ENCODE measurements at regions not wholly inside any gene's neighbourhood (a gene's known extent, or its start where the extent isn't known, plus 50 kb on each side); places are given as distances from the start of the nearest gene placed in this dataset.

DNA sequence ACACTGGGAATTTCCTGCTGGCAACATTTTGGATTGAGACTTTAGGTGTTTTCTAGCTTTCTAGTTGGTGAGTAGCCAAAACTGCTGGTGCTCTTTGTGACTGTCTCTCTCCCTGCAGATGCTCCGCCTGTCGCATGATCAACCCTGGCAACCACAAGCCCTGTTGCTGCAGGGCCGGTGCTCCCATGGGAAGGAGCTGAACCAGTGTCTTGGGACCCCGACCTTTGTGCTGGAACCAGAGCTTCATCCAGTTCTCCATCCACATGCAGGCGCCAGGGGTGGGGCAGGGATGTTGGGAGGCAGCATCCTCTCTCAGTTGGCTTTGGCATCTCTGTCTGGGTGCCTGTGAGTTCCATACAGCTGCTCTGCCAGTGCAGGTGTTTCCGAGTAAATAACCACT, 306.2 kb upstream of the MKI67 start:
- H4K20me1 ChIP-seq (ENCODE audit: insufficient read depth) = no peaks in the 10 kb centered on the region
- H3F3A ChIP-seq (ENCODE audit: insufficient read depth, low read length, poor library complexity, severe bottlenecking) = no peaks in the 10 kb centered on the region
- H3K4me2 ChIP-seq (ENCODE audit: low read length) = no peak overlapping the region
- no peaks in the 10 kb centered on the region for H3K9me2 ChIP-seq (ENCODE audit: insufficient read depth, low read length)
- H2AFZ ChIP-seq (ENCODE audit: low read depth, low read length) = no peak overlapping the region
- TF ChIP-seq REST (IDR thresholded peaks at IDR 0.05; ENCODE audit: borderline replicate concordance) (no peak), POLR2AphosphoS5 (IDR thresholded peaks at IDR 0.05) (no peak), TAF1 (IDR thresholded peaks at IDR 0.05; ENCODE audit: low read depth) (no peak), MXI1 (conservative IDR thresholded peaks at IDR 0.05; ENCODE audit: poor library complexity, severe bottlenecking) (no peak), EZH2 (IDR thresholded peaks at IDR 0.05; ENCODE audit: borderline replicate concordance, insufficient read depth, low read length, poor library complexity, severe bottlenecking) (no peak), RAD21 (conservative IDR thresholded peaks at IDR 0.05) (no peak), SMC3 (conservative IDR thresholded peaks at IDR 0.05; ENCODE audit: poor library complexity) (no peak), EP300 (conservative IDR thresholded peaks at IDR 0.05; ENCODE audit: poor library complexity, severe bottlenecking) (no peak)
- TF ChIP-seq, protein P1, sequence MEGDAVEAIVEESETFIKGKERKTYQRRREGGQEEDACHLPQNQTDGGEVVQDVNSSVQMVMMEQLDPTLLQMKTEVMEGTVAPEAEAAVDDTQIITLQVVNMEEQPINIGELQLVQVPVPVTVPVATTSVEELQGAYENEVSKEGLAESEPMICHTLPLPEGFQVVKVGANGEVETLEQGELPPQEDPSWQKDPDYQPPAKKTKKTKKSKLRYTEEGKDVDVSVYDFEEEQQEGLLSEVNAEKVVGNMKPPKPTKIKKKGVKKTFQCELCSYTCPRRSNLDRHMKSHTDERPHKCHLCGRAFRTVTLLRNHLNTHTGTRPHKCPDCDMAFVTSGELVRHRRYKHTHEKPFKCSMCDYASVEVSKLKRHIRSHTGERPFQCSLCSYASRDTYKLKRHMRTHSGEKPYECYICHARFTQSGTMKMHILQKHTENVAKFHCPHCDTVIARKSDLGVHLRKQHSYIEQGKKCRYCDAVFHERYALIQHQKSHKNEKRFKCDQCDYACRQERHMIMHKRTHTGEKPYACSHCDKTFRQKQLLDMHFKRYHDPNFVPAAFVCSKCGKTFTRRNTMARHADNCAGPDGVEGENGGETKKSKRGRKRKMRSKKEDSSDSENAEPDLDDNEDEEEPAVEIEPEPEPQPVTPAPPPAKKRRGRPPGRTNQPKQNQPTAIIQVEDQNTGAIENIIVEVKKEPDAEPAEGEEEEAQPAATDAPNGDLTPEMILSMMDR (IDR thresholded peaks at IDR 0.05; ENCODE audit: poor library complexity, severe bottlenecking) = no peak
- H3K36me3 ChIP-seq (ENCODE audit: insufficient read depth, low read length) = no peaks in the 10 kb centered on the region
- no peak overlapping the region for H3K4me3 ChIP-seq (ENCODE audit: low read length)
- no peaks in the 10 kb centered on the region for H3K27me3 ChIP-seq (ENCODE audit: insufficient read depth, low read depth, low read length)
- no peaks in the 10 kb centered on the region for H3K9me3 ChIP-seq (ENCODE audit: low read length)
- no peak overlapping the region for H3K9ac ChIP-seq (ENCODE audit: low read length)
- H3K79me2 ChIP-seq (replicated peaks; ENCODE audit: insufficient read depth, low read length) = no peaks in the 10 kb centered on the region
- H3K27ac ChIP-seq (ENCODE audit: low read length) = no peak overlapping the region

GRCh38 chr10:128435811-128436210, 309.6 kb upstream of the MKI67 start:
- Histone ChIP-seq H3K4me2 (ENCODE audit: low read length) (peak overlapping the region; percentile 28), H3K4me3 (ENCODE audit: low read length) (peak overlapping the region; percentile 14), H3K36me3 (ENCODE audit: insufficient read depth, low read length) (no peaks in the 10 kb centered on the region), H3K27ac (ENCODE audit: low read length) (no peak overlapping the region), H3K27me3 (ENCODE audit: insufficient read depth, low read depth, low read length) (no peaks in the 10 kb centered on the region), H3F3A (ENCODE audit: insufficient read depth, low read length, poor library complexity, severe bottlenecking) (no peaks in the 10 kb centered on the region), H3K9me3 (ENCODE audit: low read length) (no peaks in the 10 kb centered on the region), H3K9me2 (ENCODE audit: insufficient read depth, low read length) (no peaks in the 10 kb centered on the region), H3K9ac (ENCODE audit: low read length) (no peak overlapping the region), H4K20me1 (ENCODE audit: insufficient read depth) (no peaks in the 10 kb centered on the region), H3K79me2 (replicated peaks; ENCODE audit: insufficient read depth, low read length) (no peaks in the 10 kb centered on the region), H2AFZ (ENCODE audit: low read depth, low read length) (no peak overlapping the region)
- TF ChIP-seq RAD21 (conservative IDR thresholded peaks at IDR 0.05) (no peak), EZH2 (IDR thresholded peaks at IDR 0.05; ENCODE audit: borderline replicate concordance, insufficient read depth, low read length, poor library complexity, severe bottlenecking) (no peak), REST (IDR thresholded peaks at IDR 0.05; ENCODE audit: borderline replicate concordance) (peak; percentile 49), SMC3 (conservative IDR thresholded peaks at IDR 0.05; ENCODE audit: poor library complexity) (no peak), MXI1 (conservative IDR thresholded peaks at IDR 0.05; ENCODE audit: poor library complexity, severe bottlenecking) (no peak), TAF1 (IDR thresholded peaks at IDR 0.05; ENCODE audit: low read depth) (no peak), EP300 (conservative IDR thresholded peaks at IDR 0.05; ENCODE audit: poor library complexity, severe bottlenecking) (peak; percentile 91), POLR2AphosphoS5 (IDR thresholded peaks at IDR 0.05) (peak; percentile 56)
- TF ChIP-seq, protein P1 (IDR thresholded peaks at IDR 0.05; ENCODE audit: poor library complexity, severe bottlenecking) = peak; percentile 33
